NT2/D1 (cell line): ENCODE measurements at regions not wholly inside any gene's neighbourhood (a gene's known extent, or its start where the extent isn't known, plus 50 kb on each side); places are given as distances from the start of the nearest gene placed in this dataset.
"Not testable (repeated sequence)": the region's sequence is repeated elsewhere in the genome, so short reads cannot be mapped to it uniquely, and the experiment has no call there.

ENCODE experiments used
- SUZ12 ChIP-seq: IDR thresholded peaks from 2 replicates; pipeline ENCODE4 v1.6.1; 2011; ENCODE audit not compliant: insufficient read length, insufficient read depth; ENCODE audit errors: extremely low read depth
- YY1 ChIP-seq: IDR thresholded peaks from 2 replicates; pipeline ENCODE4 v1.6.1; 2011; ENCODE audit not compliant: insufficient read length, insufficient read depth

DNA sequence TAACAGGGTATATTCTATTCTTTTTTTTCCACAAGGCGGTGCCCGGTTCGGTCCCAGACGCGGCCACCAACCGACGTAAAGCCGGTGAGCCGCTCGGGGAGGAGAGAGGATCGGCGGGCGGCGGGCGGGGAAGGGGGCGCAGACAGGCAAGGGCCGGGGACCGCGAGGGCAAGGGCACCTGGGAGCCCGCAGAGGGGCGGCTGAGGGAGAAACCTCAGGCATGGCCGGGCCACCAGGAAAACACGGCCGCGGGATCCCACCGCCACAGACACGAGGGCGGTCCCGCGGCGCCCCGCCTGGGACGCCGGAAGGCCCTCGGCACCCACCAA lies 511.3 kb upstream of the ZNF337 start:
- not testable (repeated sequence) for TF ChIP-seq YY1, SUZ12
